Muscle layer of duodenum (tissue), 2 donors: ENCODE measurements at regions not wholly inside any gene's neighbourhood (a gene's known extent, or its start where the extent isn't known, plus 50 kb on each side); places are given as distances from the start of the nearest gene placed in this dataset.
"Not testable (repeated sequence)": the region's sequence is repeated elsewhere in the genome, so short reads cannot be mapped to it uniquely, and the experiment has no call there.

Experiments used
- H3K27ac ChIP-seq: one replicate; pipeline ENCODE4 v1.7.0; 2013; ENCODE audit warnings: mild to moderate bottlenecking, low read length
- H3K27me3 ChIP-seq: one replicate; pipeline ENCODE4 v1.7.0; 2013; ENCODE audit warnings: low read depth, mild to moderate bottlenecking, control low read depth, low read length
- H3K36me3 ChIP-seq, 2 donors: one replicate each; pipeline ENCODE4 v1.7.0; 2013; ENCODE audit warnings: low read length in 2 of 2, control low read depth in 1 of 2, mild to moderate bottlenecking in 1 of 2; ENCODE audit not compliant: insufficient read depth in 2 of 2, control insufficient read depth in 1 of 2
- H3K4me1 ChIP-seq, 2 donors: one replicate each; pipeline ENCODE4 v1.7.0; 2013; ENCODE audit warnings: low read length in 2 of 2, mild to moderate bottlenecking in 2 of 2, control low read depth in 1 of 2, moderate library complexity in 1 of 2; ENCODE audit not compliant: insufficient read depth in 2 of 2, control insufficient read depth in 1 of 2
- H3K4me3 ChIP-seq, 2 donors: one replicate each; pipeline ENCODE4 v1.7.0; 2013; ENCODE audit warnings: low read length in 2 of 2, low read depth in 1 of 2, mild to moderate bottlenecking in 1 of 2
- H3K9me3 ChIP-seq, 2 donors: one replicate each; pipeline ENCODE4 v1.7.0; 2013; ENCODE audit warnings: low read length in 2 of 2, control low read depth in 1 of 2, mild to moderate bottlenecking in 1 of 2; ENCODE audit not compliant: control insufficient read depth in 1 of 2
- donor health status: healthy.

DNA sequence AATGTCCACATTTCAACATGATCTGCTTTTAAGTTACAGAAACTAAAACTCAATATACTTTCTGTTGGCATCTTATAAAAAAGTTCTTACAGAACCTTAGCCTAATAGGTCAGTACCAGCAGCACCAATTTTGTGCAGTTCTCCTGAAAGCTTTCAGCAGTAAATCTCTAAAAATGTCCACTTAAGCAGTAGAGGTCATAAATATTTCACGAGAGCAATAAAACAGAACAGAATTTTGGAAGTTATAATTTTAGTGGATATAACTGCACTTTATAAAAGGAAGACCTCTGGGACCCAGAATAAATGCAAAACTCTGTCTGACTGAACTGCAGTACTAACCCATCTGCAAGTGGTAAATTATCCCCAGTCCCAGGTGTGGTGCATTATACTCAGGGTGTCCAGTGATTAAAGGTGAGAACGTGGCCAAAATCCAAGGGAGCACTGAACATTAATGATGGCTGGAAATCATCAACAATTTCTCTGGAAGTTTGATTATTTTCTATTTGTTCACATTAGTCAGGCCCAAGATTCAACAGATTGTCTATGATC is 172.6 kb upstream of the RSPO3 start:
- Histone ChIP-seq H3K27me3 (no peaks in the 10 kb centered on the region), H3K4me3 (no peak overlapping the region), H3K27ac (no peak overlapping the region), H3K4me1 (peaks cover 0 to 3% of the 10 kb centered on the region in 2 donors), H3K36me3 (no peaks in the 10 kb centered on the region), H3K9me3 (no peaks in the 10 kb centered on the region)

DNA sequence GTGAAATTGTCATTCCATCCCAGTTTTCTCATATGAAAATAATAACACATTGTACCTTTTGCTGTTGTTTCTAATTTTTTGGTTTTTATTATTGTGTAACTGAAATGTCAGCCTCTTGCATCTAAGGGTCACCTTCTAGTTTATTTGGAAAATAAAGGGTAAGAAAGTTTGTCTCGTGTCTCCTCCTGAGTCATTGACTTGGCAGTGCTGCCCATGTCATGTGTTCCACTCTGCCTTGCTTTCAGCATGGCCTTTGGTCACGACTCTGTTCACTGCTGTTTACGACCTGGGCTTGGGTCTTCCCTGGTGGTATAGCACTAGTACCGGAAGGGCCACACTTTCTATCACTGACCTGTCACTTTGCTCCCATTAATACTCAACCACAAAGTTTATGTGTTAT is 171.4 kb upstream of the RSPO3 start:
- no peak overlapping the region for H3K4me3 ChIP-seq
- H3K27me3 ChIP-seq, result no peaks in the 10 kb centered on the region
- H3K27ac ChIP-seq, result no peak overlapping the region
- peaks cover 0 to 3% of the 10 kb centered on the region in 2 donors for H3K4me1 ChIP-seq
- no peaks in the 10 kb centered on the region for H3K36me3 ChIP-seq
- no peaks in the 10 kb centered on the region for H3K9me3 ChIP-seq

DNA sequence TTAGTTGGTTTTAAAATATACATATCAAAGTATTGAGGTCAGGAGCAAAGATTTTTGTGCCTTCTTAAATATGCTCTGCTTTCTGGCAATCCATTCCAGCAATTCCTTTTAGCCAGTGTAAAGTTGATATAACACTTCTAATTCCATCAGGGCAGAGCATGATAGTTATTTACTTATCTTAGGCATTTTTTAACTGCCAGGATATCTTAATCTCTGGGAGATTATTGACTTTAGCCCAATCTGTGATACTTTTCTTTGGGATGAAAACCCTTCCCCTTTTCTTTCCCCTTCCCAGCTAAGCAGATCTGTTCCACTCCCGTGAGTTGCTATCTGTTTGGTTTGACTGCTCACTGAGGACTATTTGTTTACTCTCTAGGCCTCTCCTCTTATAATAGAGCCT is 168.7 kb upstream of the RSPO3 start:
- Histone ChIP-seq H3K27me3 (no peaks in the 10 kb centered on the region), H3K4me1 (no peaks in the 10 kb centered on the region), H3K36me3 (no peaks in the 10 kb centered on the region), H3K27ac (no peak overlapping the region), H3K9me3 (no peaks in the 10 kb centered on the region), H3K4me3 (no peak overlapping the region)

DNA sequence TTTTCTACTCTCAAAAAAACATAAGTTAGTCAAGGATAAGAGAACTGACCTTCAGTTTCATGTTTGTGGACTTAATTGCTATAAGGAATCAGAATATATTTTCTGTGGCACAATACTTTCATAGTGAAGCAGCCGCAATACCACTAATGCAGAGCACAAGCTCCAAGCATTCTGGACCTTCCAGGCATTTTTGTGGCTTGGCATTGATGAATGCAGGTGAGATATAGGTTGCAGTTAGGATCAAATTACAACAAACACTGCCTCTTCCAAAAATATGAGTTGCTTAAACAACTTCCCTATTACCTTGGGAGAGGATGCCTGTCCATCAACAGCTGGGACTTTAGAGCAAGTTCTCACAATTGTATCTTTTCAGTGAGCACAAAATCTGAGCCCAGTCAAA is 162.8 kb upstream of the RSPO3 start:
- H3K36me3 ChIP-seq, result peaks cover 0 to 4% of the 10 kb centered on the region in 2 donors
- no peak overlapping the region for H3K4me3 ChIP-seq
- H3K4me1 ChIP-seq, result no peaks in the 10 kb centered on the region
- H3K27ac ChIP-seq, result no peak overlapping the region
- no peaks in the 10 kb centered on the region for H3K9me3 ChIP-seq
- no peaks in the 10 kb centered on the region for H3K27me3 ChIP-seq

DNA sequence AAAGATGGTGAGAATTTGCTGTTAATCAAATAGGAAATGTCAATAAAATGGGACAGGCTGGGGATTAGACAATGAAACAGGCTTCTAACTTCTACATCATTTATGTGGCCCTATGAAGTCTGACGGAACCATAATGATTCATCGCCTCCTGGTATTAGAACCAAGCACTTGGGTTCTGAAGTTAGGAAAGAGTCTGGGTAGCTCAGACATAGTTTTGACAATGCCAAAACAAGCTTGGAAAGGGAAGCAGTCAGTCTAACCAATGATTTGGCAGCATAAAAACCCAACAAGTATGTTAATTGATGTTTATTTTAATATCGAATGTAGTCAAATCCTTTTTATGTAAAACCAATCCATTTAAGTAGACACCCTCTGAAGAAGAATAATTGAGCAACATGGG is 160.8 kb upstream of the RSPO3 start:
- no peaks in the 10 kb centered on the region for H3K9me3 ChIP-seq
- no peak overlapping the region for H3K4me3 ChIP-seq
- no peaks in the 10 kb centered on the region for H3K4me1 ChIP-seq
- no peaks in the 10 kb centered on the region for H3K27me3 ChIP-seq
- H3K27ac ChIP-seq, result no peak overlapping the region
- H3K36me3 ChIP-seq, result peaks cover 0 to 4% of the 10 kb centered on the region in 2 donors

DNA sequence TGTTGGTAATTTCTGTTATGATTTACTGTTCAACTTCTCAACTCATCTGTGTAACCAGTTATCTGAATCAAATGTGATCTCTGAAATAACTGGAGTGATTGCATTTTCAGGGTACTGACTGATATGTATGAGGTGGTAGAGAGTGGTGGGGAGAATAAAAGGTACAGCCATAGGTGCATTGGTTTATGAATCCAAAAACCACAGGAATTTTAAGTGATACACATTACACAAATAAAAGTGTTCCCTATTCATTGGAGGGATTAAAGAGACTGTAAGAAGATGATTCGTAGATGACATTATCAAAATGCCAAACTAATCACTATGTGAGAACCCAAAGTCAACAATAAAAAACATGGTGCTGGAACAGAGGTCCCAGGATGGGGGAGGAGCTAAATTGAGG is 158.7 kb upstream of the RSPO3 start:
- peaks cover 0 to 4% of the 10 kb centered on the region in 2 donors for H3K36me3 ChIP-seq
- no peaks in the 10 kb centered on the region for H3K27me3 ChIP-seq
- H3K4me3 ChIP-seq, result no peak overlapping the region
- H3K4me1 ChIP-seq, result no peaks in the 10 kb centered on the region
- no peak overlapping the region for H3K27ac ChIP-seq
- H3K9me3 ChIP-seq, result no peaks in the 10 kb centered on the region

DNA sequence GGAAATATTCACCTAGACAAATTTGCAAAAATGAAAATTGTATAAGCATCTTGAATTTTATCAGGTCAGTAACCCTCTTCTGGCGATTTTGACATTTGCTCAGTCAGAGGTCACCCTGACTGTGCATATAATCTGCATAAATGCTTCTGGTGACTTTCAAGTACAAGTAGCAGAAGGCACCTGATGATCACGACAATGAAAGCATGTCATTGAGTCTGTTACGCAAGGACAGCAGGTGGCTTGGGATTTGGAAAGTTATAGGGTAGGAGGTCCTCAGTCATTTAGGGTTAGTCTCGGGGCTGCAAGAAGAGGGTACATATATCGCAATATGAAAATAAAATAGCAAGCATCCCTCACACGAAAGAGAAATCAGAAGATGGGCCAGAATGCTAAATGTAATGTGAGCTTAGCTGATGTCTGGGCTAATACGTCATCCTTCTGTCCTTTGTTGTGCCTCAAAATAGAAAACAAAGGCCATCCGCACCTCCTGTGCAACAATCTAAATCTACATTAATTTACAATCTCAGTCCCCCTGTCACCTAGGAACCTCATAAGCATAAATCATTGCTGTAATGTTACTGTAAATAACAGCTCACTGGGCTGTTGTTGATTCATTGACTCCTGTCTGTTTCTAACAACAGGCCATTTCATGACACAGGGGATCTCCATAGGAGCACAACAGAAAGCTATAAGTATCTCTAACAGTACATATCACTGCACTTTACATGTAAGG is 155.2 kb upstream of the RSPO3 start:
- no peaks in the 10 kb centered on the region for H3K9me3 ChIP-seq
- H3K36me3 ChIP-seq, result no peaks in the 10 kb centered on the region
- no peak overlapping the region for H3K4me3 ChIP-seq
- H3K27ac ChIP-seq, result no peak overlapping the region
- H3K4me1 ChIP-seq, result no peaks in the 10 kb centered on the region
- H3K27me3 ChIP-seq, result no peaks in the 10 kb centered on the region

DNA sequence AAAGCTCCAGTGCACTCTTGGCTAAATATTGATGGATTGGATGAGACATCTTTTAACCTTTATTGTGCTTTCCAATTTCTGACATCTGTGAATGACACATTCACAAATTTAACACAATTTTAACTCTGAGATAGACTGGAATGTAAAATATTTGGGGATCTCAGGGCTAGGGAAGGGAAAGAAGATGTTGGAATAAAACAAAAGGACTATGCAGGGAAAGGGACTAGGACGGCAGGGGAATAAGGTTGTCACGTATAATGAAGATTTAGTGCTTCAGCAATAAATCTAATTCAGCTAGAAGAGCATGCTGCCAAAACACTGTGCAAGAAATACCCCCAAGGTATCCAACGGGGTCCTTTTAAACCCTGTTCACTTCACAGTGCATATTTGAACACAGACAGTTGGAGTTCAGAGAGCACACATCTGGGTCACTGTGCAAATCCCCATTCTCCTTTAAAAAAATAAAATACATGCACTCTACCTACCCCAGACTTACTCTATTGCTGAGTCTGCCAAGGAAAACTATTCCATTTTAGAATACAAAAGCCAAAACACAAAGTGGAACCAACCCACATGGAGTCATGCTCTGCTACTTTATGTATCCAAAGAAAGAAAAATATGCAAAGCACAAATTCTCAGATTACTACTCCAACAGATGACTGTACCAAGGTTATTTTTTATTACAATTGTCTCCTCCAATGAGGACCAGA is 151.0 kb upstream of the RSPO3 start:
- H3K27ac ChIP-seq, result no peak overlapping the region
- no peaks in the 10 kb centered on the region for H3K4me1 ChIP-seq
- H3K4me3 ChIP-seq, result no peak overlapping the region
- H3K9me3 ChIP-seq, result no peaks in the 10 kb centered on the region
- H3K27me3 ChIP-seq, result no peaks in the 10 kb centered on the region
- H3K36me3 ChIP-seq, result no peaks in the 10 kb centered on the region

DNA sequence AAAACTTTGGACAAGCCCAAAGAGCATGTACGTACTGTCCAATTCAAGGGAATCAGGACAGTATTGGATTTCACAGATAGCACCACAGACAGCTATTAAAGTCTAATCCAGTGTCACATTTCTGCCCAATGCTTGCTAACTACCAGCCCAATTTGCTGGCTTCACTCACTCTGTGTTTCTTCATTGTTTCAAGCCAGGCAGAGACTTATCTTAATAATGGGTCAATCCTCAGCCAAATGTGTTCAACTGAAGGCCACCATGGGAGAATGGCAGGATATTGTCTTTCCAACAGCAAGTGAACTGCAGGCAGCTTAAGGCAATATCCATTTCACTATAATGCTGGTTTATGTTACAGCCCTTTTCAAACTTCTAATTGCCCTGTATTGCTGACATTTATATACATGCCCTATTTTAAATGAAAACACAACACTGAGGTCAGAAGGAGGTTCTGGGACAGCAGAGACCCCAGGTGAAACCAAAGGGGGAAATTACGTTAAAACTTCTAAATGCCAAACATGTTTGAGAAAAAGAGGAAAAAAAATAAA is 142.1 kb upstream of the RSPO3 start:
- Histone ChIP-seq H3K27ac (no peak overlapping the region), H3K9me3 (no peaks in the 10 kb centered on the region), H3K4me3 (no peak overlapping the region), H3K4me1 (no peaks in the 10 kb centered on the region), H3K36me3 (no peaks in the 10 kb centered on the region), H3K27me3 (no peaks in the 10 kb centered on the region)

DNA sequence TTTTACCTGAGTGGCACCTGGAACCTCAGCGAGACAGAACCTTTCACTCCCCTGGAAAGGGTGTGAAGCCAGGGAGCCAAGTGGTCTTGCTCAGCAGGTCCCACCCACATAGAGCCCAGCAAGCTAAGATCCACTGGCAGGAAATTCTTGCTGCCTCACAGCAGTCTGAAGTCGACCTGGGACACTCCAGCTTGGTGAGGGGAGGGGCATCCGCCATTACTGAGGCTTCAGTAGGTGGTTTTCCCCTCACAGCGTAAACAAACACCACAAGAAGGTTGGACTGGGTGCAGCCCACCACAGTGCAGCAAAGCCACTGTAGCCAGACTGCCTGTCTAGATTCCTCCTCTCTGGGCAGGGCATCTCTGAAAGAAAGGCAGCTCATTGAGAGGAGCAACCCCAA is 134.7 kb upstream of the RSPO3 start:
- Histone ChIP-seq H3K27ac (no peak overlapping the region), H3K9me3 (no peaks in the 10 kb centered on the region), H3K4me3 (no peak overlapping the region), H3K27me3 (no peaks in the 10 kb centered on the region), H3K4me1 (no peaks in the 10 kb centered on the region), H3K36me3 (no peaks in the 10 kb centered on the region)

DNA sequence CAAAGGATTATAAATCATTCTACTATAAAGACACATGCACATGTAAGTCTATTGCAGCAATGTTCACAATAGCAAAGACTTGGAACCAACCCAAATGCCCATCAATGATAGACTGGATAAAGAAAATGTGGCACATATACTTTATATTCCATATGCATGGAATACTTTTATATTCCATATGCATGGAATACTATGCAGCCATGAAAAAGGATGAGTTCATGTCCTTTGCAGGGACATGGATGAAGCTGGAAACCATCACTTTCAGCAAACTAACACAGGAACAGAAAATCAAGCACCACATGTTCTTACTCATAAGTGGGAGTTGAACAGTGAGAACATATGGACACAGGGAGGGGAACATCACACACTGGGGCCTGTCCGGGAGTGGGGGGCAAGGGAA is 130.3 kb upstream of the RSPO3 start:
- not testable (repeated sequence) for H3K9me3 ChIP-seq, H3K4me3 ChIP-seq, H3K36me3 ChIP-seq, H3K27ac ChIP-seq, H3K4me1 ChIP-seq, H3K27me3 ChIP-seq
